SK-N-SH (cell line): ENCODE measurements at regions not wholly inside any gene's neighbourhood (a gene's known extent, or its start where the extent isn't known, plus 50 kb on each side); places are given as distances from the start of the nearest gene placed in this dataset.

Source experiments
- CTCF ChIA-PET: fragments of 300-600, 350-600 bp; formaldehyde crosslinking; extraction: SDS; loops from one replicate; lab custom pipeline; 2021; lab: Yijun Ruan, JAX
- POLR2A ChIA-PET: fragments of 350-600 bp; sonication (Branson Sonifier 250); formaldehyde crosslinking; extraction: SDS; loops from one replicate; lab custom pipeline; 2020; ENCODE audit warnings: antibody characterized with exemption, inconsistent platforms; lab: Yijun Ruan, JAX
- DNase-seq: peaks from one replicate; pipeline ENCODE4 v3.0.0; 2012
- H2AFZ ChIP-seq: fragments of 200-600 bp; sonication (generic); 2 replicates; pipeline ENCODE4 v1.8.1; 2016; ENCODE audit warnings: antibody characterized with exemption, mild to moderate bottlenecking, low read depth
- H3F3A ChIP-seq: fragments of 200-600 bp; sonication (generic); replicated peaks from 2 replicates; pipeline ENCODE3; 2016; ENCODE audit warnings: antibody characterized with exemption, mild to moderate bottlenecking; ENCODE audit not compliant: insufficient read depth
- H3K27ac ChIP-seq, 2 experiments: fragments of 200-500 bp in 1 of 2; fragments of 200-600 bp in 1 of 2; sonication (Bioruptor generic) in 1 of 2; sonication (generic), shearing (Covaris generic) in 1 of 2; 2 replicates each; pipeline versions ENCODE4 v1.5.1 to v1.6.1; 2014 to 2016; ENCODE audit warnings: low read depth in 2 of 2, inconsistent platforms in 1 of 2, low read length in 1 of 2, mild to moderate bottlenecking in 1 of 2, mixed read lengths in 1 of 2
- H3K27me3 ChIP-seq: fragments of 200-600 bp; sonication (generic), shearing (Covaris generic); 2 replicates; pipeline ENCODE4 v1.6.1; 2016; ENCODE audit warnings: mixed run types; ENCODE audit not compliant: insufficient read depth
- H3K36me3 ChIP-seq, 2 experiments: fragments of 200-500 bp in 1 of 2; fragments of 200-600 bp in 1 of 2; sonication (Bioruptor generic) in 1 of 2; sonication (generic) in 1 of 2; replicated peaks in 1 of 2; 2 replicates each; pipeline versions ENCODE3 to v1.5.1; 2014 to 2016; ENCODE audit warnings: low read length in 1 of 2, mild to moderate bottlenecking in 1 of 2; ENCODE audit not compliant: insufficient read depth in 2 of 2, control insufficient read depth in 1 of 2
- H3K4me1 ChIP-seq, 2 experiments: fragments of 200-500 bp in 1 of 2; fragments of 200-600 bp in 1 of 2; sonication (Bioruptor generic) in 1 of 2; sonication (generic), shearing (Covaris generic) in 1 of 2; 2 replicates each; pipeline versions ENCODE4 v1.5.1 to v1.6.1; 2014 to 2016; ENCODE audit warnings: low read depth in 1 of 2, low read length in 1 of 2, mixed run types in 1 of 2; ENCODE audit not compliant: insufficient read depth in 2 of 2, control insufficient read depth in 1 of 2
- H3K4me2 ChIP-seq: fragments of 200-600 bp; sonication (generic), shearing (Covaris generic); 2 replicates; pipeline ENCODE4 v1.6.1; 2017; ENCODE audit warnings: mixed run types
- H3K4me3 ChIP-seq, 2 experiments: fragments of 200-500 bp in 1 of 2; fragments of 200-600 bp in 1 of 2; sonication (Bioruptor generic) in 1 of 2; sonication (generic), shearing (Covaris generic) in 1 of 2; 2 replicates each; pipeline versions ENCODE4 v1.5.1 to v1.8.1; 2014 to 2016; ENCODE audit warnings: low read depth in 2 of 2, inconsistent platforms in 1 of 2, low read length in 1 of 2, mild to moderate bottlenecking in 1 of 2, mixed read lengths in 1 of 2, moderate library complexity in 1 of 2
- H3K79me2 ChIP-seq: fragments of 200-600 bp; sonication (generic); 2 replicates; pipeline ENCODE4 v1.8.1; 2017; ENCODE audit warnings: mild to moderate bottlenecking; ENCODE audit not compliant: insufficient read depth
- H3K9ac ChIP-seq: fragments of 200-600 bp; sonication (generic); 2 replicates; pipeline ENCODE4 v1.6.1; 2017; ENCODE audit warnings: mixed run types
- H3K9me2 ChIP-seq: fragments of 200-600 bp; sonication (generic); 2 replicates; pipeline ENCODE4 v1.6.1; 2017; ENCODE audit warnings: mixed run types
- H3K9me3 ChIP-seq: fragments of 200-600 bp; sonication (generic); 2 replicates; pipeline ENCODE4 v1.6.1; 2017; ENCODE audit warnings: mixed run types, mild to moderate bottlenecking, moderate library complexity
- H4K20me1 ChIP-seq: fragments of 200-600 bp; sonication (generic); 2 replicates; pipeline ENCODE4 v1.6.1; 2017; ENCODE audit warnings: mild to moderate bottlenecking, mixed run types; ENCODE audit not compliant: insufficient read depth
- CTCF ChIP-seq: fragments of 200-600 bp; sonication (generic); IDR thresholded peaks from 2 replicates; pipeline ENCODE4 v1.6.1; 2017; ENCODE audit warnings: antibody characterized with exemption, mild to moderate bottlenecking, moderate library complexity
- ELF1 ChIP-seq: IDR thresholded peaks from 2 replicates; pipeline ENCODE4 v1.4.0; 2012
- EP300 ChIP-seq, 2 experiments: IDR thresholded peaks; 2 replicates each; pipeline versions ENCODE4 v1.4.0 to v1.6.1; 2012; ENCODE audit warnings: borderline replicate concordance in 1 of 2, low read depth in 1 of 2, low read length in 1 of 2
- EZH2phosphoT487 ChIP-seq: fragments of 200-600 bp; sonication (generic); IDR thresholded peaks from 2 replicates; pipeline ENCODE4 v1.6.1; 2017; ENCODE audit warnings: low read depth, mixed run types, mild to moderate bottlenecking, antibody characterized with exemption, moderate library complexity, borderline replicate concordance
- FOSL2 ChIP-seq: IDR thresholded peaks from 2 replicates; pipeline ENCODE4 v1.4.0; 2012; ENCODE audit warnings: low read depth, mild to moderate bottlenecking, moderate library complexity, borderline replicate concordance
- GATA2 ChIP-seq: sonication (generic); formaldehyde crosslinking; IDR thresholded peaks from 2 replicates; pipeline ENCODE4 v1.5.0; 2020; ENCODE audit warnings: mild to moderate bottlenecking, missing genetic modification reagents
- NFIC ChIP-seq: IDR thresholded peaks from 2 replicates; pipeline ENCODE4 v1.4.0; 2012; ENCODE audit warnings: borderline replicate concordance
- NRF1 ChIP-seq: IDR thresholded peaks from 2 replicates; pipeline ENCODE4 v1.6.1; 2012; ENCODE audit warnings: low read depth, mild to moderate bottlenecking, low read length
- PBX3 ChIP-seq: IDR thresholded peaks from 2 replicates; pipeline ENCODE4; 2012
- POLR2AphosphoS5 ChIP-seq: IDR thresholded peaks from 2 replicates; pipeline ENCODE4 v1.6.1; 2012; ENCODE audit warnings: low read depth, low read length
- RCOR1 ChIP-seq: fragments of 150-350 bp; IDR thresholded peaks from 2 replicates; pipeline ENCODE4 v1.6.1; 2017; ENCODE audit warnings: antibody characterized with exemption, low read length
- RFX5 ChIP-seq: IDR thresholded peaks from 2 replicates; pipeline ENCODE4 v1.6.1; 2012; ENCODE audit warnings: mild to moderate bottlenecking, improper control_type of control experiment, low read length
- RXRA ChIP-seq: IDR thresholded peaks from 2 replicates; pipeline ENCODE4 v1.4.0; 2012; ENCODE audit warnings: low read depth, mild to moderate bottlenecking, borderline replicate concordance
- SMC3 ChIP-seq: IDR thresholded peaks from 2 replicates; pipeline ENCODE4 v1.6.1; 2012; ENCODE audit warnings: low read depth, low read length, improper control_type of control experiment
- TCF12 ChIP-seq: IDR thresholded peaks from 2 replicates; pipeline ENCODE4 v1.4.0; 2012
- TEAD4 ChIP-seq: IDR thresholded peaks from 2 replicates; pipeline ENCODE4 v1.4.0; 2012; ENCODE audit warnings: mild to moderate bottlenecking, borderline replicate concordance; ENCODE audit not compliant: insufficient read depth
- ZBTB33 ChIP-seq: IDR thresholded peaks from 2 replicates; pipeline ENCODE4 v1.4.0; 2012; ENCODE audit warnings: low read depth, borderline replicate concordance
- WGBS: methylation state at CpG from one replicate; pipeline ENCODE4 v1.1.6; 2017; ENCODE audit warnings: low lambda C conversion rate; 5-methylcytosine and 5-hydroxymethylcytosine counted together
- TF ChIP-seq, protein P1 (sequence below): fragments of 150-350 bp; IDR thresholded peaks from 2 replicates; pipeline ENCODE4 v1.6.1; 2016; ENCODE audit warnings: mild to moderate bottlenecking, low read depth, low read length

DNA sequence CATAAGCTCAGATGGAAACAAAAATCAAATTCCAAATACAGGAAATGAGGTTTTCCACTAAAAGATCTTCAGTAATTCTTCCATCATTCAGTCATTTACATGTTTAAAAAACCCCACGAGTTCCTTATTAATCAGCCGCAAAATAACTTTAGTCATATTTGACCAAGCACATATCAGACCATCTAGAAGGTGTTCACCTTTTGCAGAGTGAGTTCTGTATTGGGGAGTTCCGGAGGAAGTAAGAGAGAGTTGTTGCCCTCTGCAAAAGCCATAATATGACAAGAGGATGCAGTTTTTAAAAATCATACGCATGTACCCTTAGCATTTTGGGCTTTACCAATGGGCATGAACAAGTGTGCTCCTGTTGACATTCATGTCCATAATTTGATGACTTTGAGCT lies 61.6 kb downstream of the CCR1 start:
- TF ChIP-seq GATA2 (CRISPR knock-in tag): no peak
- TF ChIP-seq NRF1: no peak
- no peak for TF ChIP-seq RXRA
- TF ChIP-seq TEAD4: no peak
- TF ChIP-seq POLR2AphosphoS5: no peak
- no peak for TF ChIP-seq FOSL2
- TF ChIP-seq PBX3: no peak
- TF ChIP-seq TCF12: no peak
- no peak for TF ChIP-seq CTCF
- TF ChIP-seq, all 33 proteins: peak for 0
- H3K36me3 ChIP-seq: no peaks in the 10 kb centered on the region
- WGBS: 19% methylated on average over 4 of the region's 4 CpGs
- no peak overlapping the region for H2AFZ ChIP-seq
- no peaks in the 10 kb centered on the region for H3K9me2 ChIP-seq
- ChIA-PET CTCF (interaction anchor here (1.0 kb wide), 1 partner anchor 297 kb away, joined by 3 read pairs; no protein-coding TSS in a partner anchor), POLR2A (no interaction called here)
- H3K27ac ChIP-seq: no peak overlapping the region
- no peaks in the 10 kb centered on the region for H3K9me3 ChIP-seq
- no peak overlapping the region for H3K4me3 ChIP-seq
- H3K79me2 ChIP-seq: no peaks in the 10 kb centered on the region
- no peak overlapping the region for H3K9ac ChIP-seq
- peaks cover 10% of the 10 kb centered on the region; the same call in 1 of the 2 replicates for H3K27me3 ChIP-seq
- no peaks in the 10 kb centered on the region for H3K4me1 ChIP-seq
- H3K4me2 ChIP-seq: no peak overlapping the region
- no peaks in the 10 kb centered on the region for H4K20me1 ChIP-seq
- no peaks in the 10 kb centered on the region for H3F3A ChIP-seq
- DNase-seq: no peak

DNA sequence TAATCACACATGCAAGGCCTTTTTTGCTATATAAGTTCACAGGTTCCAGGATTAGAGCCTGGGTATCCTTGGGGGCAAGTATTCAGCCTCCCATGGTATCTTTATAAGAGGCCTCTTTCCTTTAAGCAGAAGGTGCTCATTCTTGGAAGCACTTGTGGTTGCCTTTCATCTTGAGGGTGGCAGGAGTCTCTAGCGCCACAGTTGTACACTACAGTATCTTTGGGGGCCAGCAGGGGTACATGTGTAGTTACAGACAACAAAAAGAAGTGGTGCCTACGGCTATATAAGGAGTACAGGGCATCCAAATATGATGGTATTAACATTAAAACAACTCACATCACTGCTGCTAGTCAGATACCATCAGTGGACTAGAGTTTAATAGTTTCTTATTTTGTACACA lies 62.1 kb downstream of the CCR1 start:
- Histone ChIP-seq H3K36me3 (no peaks in the 10 kb centered on the region), H3F3A (no peaks in the 10 kb centered on the region), H3K27me3 (peaks cover 10% of the 10 kb centered on the region; the same call in 1 of the 2 replicates), H3K9me3 (no peaks in the 10 kb centered on the region), H3K9me2 (no peaks in the 10 kb centered on the region), H3K27ac (no peak overlapping the region), H3K9ac (no peak overlapping the region), H2AFZ (no peak overlapping the region), H3K79me2 (no peaks in the 10 kb centered on the region), H4K20me1 (no peaks in the 10 kb centered on the region), H3K4me1 (no peaks in the 10 kb centered on the region), H3K4me2 (no peak overlapping the region), H3K4me3 (no peak overlapping the region)
- DNase-seq: no peak
- POLR2A ChIA-PET: no interaction called here
- WGBS: 0% methylated on average over 2 of the region's 2 CpGs
- CTCF ChIA-PET: no interaction called here
- TF ChIP-seq ZBTB33 (no peak), NFIC (no peak), GATA2 (CRISPR knock-in tag) (no peak), EP300 (IDR thresholded peaks at IDR 0.05; ENCODE audit: borderline replicate concordance in 1 of 2, low read depth in 1 of 2, low read length in 1 of 2) (no peak), CTCF (no peak), POLR2AphosphoS5 (no peak), RFX5 (no peak), ELF1 (no peak), RCOR1 (no peak), EZH2phosphoT487 (no peak), PBX3 (no peak), SMC3 (no peak)
- TF ChIP-seq, protein P1, sequence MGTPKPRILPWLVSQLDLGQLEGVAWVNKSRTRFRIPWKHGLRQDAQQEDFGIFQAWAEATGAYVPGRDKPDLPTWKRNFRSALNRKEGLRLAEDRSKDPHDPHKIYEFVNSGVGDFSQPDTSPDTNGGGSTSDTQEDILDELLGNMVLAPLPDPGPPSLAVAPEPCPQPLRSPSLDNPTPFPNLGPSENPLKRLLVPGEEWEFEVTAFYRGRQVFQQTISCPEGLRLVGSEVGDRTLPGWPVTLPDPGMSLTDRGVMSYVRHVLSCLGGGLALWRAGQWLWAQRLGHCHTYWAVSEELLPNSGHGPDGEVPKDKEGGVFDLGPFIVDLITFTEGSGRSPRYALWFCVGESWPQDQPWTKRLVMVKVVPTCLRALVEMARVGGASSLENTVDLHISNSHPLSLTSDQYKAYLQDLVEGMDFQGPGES: no peak
